T47D (cell line): ENCODE measurements at regions not wholly inside any gene's neighbourhood (a gene's known extent, or its start where the extent isn't known, plus 50 kb on each side); places are given as distances from the start of the nearest gene placed in this dataset.
"Not testable (repeated sequence)": the region's sequence is repeated elsewhere in the genome, so short reads cannot be mapped to it uniquely, and the experiment has no call there.

ENCODE experiments used
- DNase-seq, 2 experiments: peaks; one replicate each; pipeline versions ENCODE4 v3.0.0 to v3.0.0-alpha.2; 2011 to 2012; ENCODE audit warnings: low read depth in 1 of 2, low spot score in 1 of 2
- JUND ChIP-seq: IDR thresholded peaks from 2 replicates; pipeline ENCODE4 v1.6.1; 2012; ENCODE audit warnings: low read depth
- in situ Hi-C: cut with HindIII; loops from 2 replicates; pipeline ENCODE4 v1.10.0; 2016; ENCODE audit warnings: low sequenced_read_pairs, low pct_unique_long_range_greater_than_20kb

GRCh38 chr4:34323549-34324320 lies 1920.6 kb downstream of the ARAP2 start:
- no peak for DNase-seq
- in situ Hi-C loops: no loop called here
- no peak for TF ChIP-seq JUND

GRCh38 chr4:34328939-34329338 lies 1915.4 kb downstream of the ARAP2 start:
- no peak for TF ChIP-seq JUND
- in situ Hi-C loops: no loop called here
- DNase-seq: no peak

- DNase-seq, in situ Hi-C loops: not testable (repeated sequence)
These were observed 1909.2 kb downstream of the ARAP2 start for GRCh38 chr4:34335156-34335555.

DNA sequence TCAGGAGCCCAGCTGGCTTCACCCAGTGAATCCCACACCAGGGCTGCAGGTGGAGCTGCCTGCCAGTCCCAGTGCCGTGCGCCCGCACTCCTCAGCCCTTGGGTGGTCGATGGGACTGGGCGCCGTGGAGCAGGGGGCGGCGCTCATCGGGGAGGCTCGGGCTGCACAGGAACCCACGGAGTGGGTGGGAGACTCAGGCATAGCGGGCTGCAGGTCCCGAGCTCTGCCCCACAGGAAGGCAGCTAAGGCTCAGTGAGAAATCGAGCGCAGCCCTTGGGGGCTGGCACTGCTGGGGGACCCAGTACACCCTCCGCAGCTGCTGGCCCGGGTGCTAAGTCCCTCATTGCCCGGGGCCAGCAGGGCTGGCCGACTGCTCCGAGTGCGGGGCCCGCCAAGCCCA lies 1908.8 kb downstream of the ARAP2 start:
- DNase-seq, in situ Hi-C loops: not testable (repeated sequence)

GRCh38 chr4:34362654-34363053 lies 1881.7 kb downstream of the ARAP2 start:
- in situ Hi-C loops: no loop called here
- peak in 1 of 2 experiments; percentile 1 for DNase-seq
- TF ChIP-seq JUND: no peak

GRCh38 chr4:34363842-34364241 lies 1880.5 kb downstream of the ARAP2 start:
- in situ Hi-C loops: no loop called here
- no peak for TF ChIP-seq JUND
- DNase-seq: no peak

- TF ChIP-seq JUND: no peak
- in situ Hi-C loops: no loop called here
- no peak for DNase-seq
These were observed 1878.4 kb downstream of the ARAP2 start for GRCh38 chr4:34365946-34366345.

GRCh38 chr4:34371676-34372075 lies 1872.6 kb downstream of the ARAP2 start:
- no peak for DNase-seq
- no peak for TF ChIP-seq JUND
- in situ Hi-C loops: no loop called here

DNA sequence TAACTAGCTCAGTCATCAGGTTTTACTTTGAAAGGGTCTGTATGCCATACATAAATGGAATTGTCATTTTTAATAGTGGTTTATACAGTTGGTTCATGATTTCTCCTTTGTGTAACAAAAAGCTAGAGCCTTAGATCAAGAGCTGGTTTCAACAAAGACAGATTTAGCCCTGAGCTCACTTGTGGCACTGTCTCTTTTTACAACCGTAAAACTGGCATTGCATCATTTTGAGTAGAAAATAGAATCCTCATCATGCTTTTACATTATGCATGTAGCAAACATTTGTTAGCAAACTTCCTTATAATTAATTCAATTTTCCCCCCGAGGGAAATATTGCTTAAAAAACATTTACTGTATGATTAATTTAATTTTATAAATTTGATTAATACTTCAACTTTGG lies 1871.5 kb downstream of the ARAP2 start:
- DNase-seq: no peak

GRCh38 chr4:34373456-34373855 lies 1870.9 kb downstream of the ARAP2 start:
- no peak for DNase-seq
- in situ Hi-C loops: no loop called here
- TF ChIP-seq JUND: no peak

More for the DNA sequence above, 1871.5 kb downstream of the ARAP2 start:
- in situ Hi-C loops: no loop called here
- TF ChIP-seq JUND: no peak

DNA sequence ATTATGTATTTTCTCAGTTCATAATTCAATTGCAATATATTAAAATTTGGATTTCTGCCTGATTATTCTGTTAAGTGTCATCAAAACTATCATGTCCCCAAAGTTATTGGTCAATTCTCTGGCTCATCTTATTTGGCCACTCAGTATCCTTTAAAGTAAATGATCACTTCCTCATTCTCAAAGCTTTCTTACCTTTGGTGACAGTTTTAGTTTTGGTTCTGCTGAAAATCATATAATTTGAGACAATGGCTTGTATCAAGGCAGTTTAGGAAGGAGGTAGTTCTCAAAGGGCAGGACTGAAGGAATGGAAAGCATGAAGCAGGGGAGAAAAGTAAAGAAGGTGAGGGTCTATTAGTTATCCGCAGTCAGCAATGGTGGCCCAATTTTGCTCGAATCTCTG lies 1832.1 kb downstream of the ARAP2 start:
- in situ Hi-C loops: no loop called here
- no peak for TF ChIP-seq JUND
- DNase-seq: no peak

- in situ Hi-C loops: no loop called here
- no peak for DNase-seq
- TF ChIP-seq JUND: no peak
These were observed 1831.4 kb downstream of the ARAP2 start for GRCh38 chr4:34412911-34413310.

DNA sequence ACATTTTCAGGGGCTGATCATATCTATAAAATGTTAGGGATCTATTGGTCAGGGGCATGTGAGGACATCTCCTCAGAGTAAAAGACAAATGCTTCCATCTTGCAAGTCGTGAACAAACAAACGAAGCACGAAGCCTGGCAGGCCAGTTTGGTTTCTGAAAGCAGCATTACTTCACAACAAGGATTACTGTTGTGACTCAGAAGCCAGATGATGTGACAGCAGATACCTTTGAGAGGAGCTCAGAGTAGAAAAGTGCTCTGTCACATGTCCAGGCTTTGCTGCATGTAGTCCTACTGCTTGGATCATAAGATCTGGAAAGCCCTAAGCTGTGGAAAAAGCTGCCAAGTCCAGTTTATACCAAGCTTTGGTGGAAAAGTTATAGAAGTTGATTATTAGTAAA lies 1827.2 kb downstream of the ARAP2 start:
- peak in 1 of 2 experiments; percentile 29 for DNase-seq
- in situ Hi-C loops: no loop called here
- no peak for TF ChIP-seq JUND

GRCh38 chr4:34419871-34420270 lies 1824.4 kb downstream of the ARAP2 start:
- no peak for TF ChIP-seq JUND
- no peak for DNase-seq
- in situ Hi-C loops: no loop called here
